GM23338 (cell line): ENCODE measurements at regions not wholly inside any gene's neighbourhood (a gene's known extent, or its start where the extent isn't known, plus 50 kb on each side); places are given as distances from the start of the nearest gene placed in this dataset.

Source experiments
- ATAC-seq: fragments of 200-7000 bp; cut with Tn5 transposase; 3 replicates; pipeline ENCODE4 v1.9.1; 2020
- DNase-seq: peaks from one replicate; pipeline ENCODE4 v3.0.0-alpha.2; 2015; ENCODE audit warnings: low spot score
- H2AFZ ChIP-seq: fragments of 200-600 bp; sonication (generic); 2 replicates; pipeline ENCODE4 v1.8.0; 2016; ENCODE audit warnings: antibody characterized with exemption, mild to moderate bottlenecking, moderate library complexity
- H3F3A ChIP-seq: fragments of 200-600 bp; sonication (generic); replicated peaks from 2 replicates; pipeline ENCODE4 v1.8.0; 2017; ENCODE audit warnings: antibody characterized with exemption, mixed run types, low read depth
- H3K27ac ChIP-seq: fragments of 200-600 bp; sonication (generic); 2 replicates; pipeline ENCODE4 v1.6.1; 2016; ENCODE audit warnings: low read depth
- H3K27me3 ChIP-seq: fragments of 200-600 bp; sonication (generic); 2 replicates; pipeline ENCODE4 v1.8.0; 2016; ENCODE audit warnings: mild to moderate bottlenecking, mixed run types, moderate library complexity; ENCODE audit not compliant: insufficient read depth
- H3K36me3 ChIP-seq: fragments of 200-600 bp; sonication (generic); 2 replicates; pipeline ENCODE4 v1.8.0; 2016; ENCODE audit warnings: mild to moderate bottlenecking; ENCODE audit not compliant: insufficient read depth
- H3K4me1 ChIP-seq: fragments of 200-600 bp; sonication (generic); 2 replicates; pipeline ENCODE4 v1.8.0; 2016; ENCODE audit warnings: mild to moderate bottlenecking, moderate library complexity; ENCODE audit not compliant: insufficient read depth
- H3K4me2 ChIP-seq: fragments of 200-600 bp; sonication (generic); 2 replicates; pipeline ENCODE4 v1.7.1; 2017; ENCODE audit warnings: mixed run types
- H3K4me3 ChIP-seq: fragments of 200-600 bp; sonication (generic); 2 replicates; pipeline ENCODE4 v1.6.1; 2016; ENCODE audit warnings: mixed run types
- H3K79me2 ChIP-seq: fragments of 200-600 bp; sonication (generic); replicated peaks from 2 replicates; pipeline ENCODE4 v1.8.0; 2017; ENCODE audit warnings: mild to moderate bottlenecking; ENCODE audit not compliant: insufficient read depth
- H3K9me2 ChIP-seq: fragments of 200-600 bp; sonication (generic); 2 replicates; pipeline ENCODE4 v1.8.0; 2017; ENCODE audit not compliant: insufficient read depth
- H4K20me1 ChIP-seq: fragments of 200-600 bp; sonication (generic); replicated peaks from 2 replicates; pipeline ENCODE4 v1.8.0; 2017; ENCODE audit warnings: mild to moderate bottlenecking; ENCODE audit not compliant: insufficient read depth
- H3K27ac Mint-ChIP-seq: 2 replicates; pipeline ENCODE4 v1.8.0; 2020; ENCODE audit warnings: inconsistent platforms, mild to moderate bottlenecking, moderate library complexity, mixed read lengths
- H3K27me3 Mint-ChIP-seq: 3 replicates; pipeline ENCODE4 v1.8.0; 2022; ENCODE audit warnings: low read depth, mild to moderate bottlenecking, moderate library complexity, mixed read lengths, inconsistent platforms; ENCODE audit not compliant: insufficient read depth, poor library complexity
- H3K36me3 Mint-ChIP-seq: 3 replicates; pipeline ENCODE4 v1.8.0; 2021; ENCODE audit warnings: low read depth, mild to moderate bottlenecking, inconsistent platforms, moderate library complexity, mixed read lengths
- H3K4me1 Mint-ChIP-seq: 3 replicates; pipeline ENCODE4 v1.8.0; 2020; ENCODE audit warnings: mild to moderate bottlenecking, inconsistent platforms, mixed read lengths
- H3K4me3 Mint-ChIP-seq: 3 replicates; pipeline ENCODE4 v1.8.0; 2021; ENCODE audit warnings: moderate library complexity, mild to moderate bottlenecking, inconsistent platforms, mixed read lengths
- H3K9me3 Mint-ChIP-seq: 3 replicates; pipeline ENCODE4 v1.8.0; 2020; ENCODE audit warnings: moderate library complexity, mild to moderate bottlenecking, inconsistent platforms, mixed read lengths
- ETS1 ChIP-seq: IDR thresholded peaks from 2 replicates; pipeline ENCODE4 v1.6.1; 2016; ENCODE audit warnings: antibody characterized with exemption
- EZH2 ChIP-seq: fragments of 200-600 bp; sonication (generic); IDR thresholded peaks from one replicate; pipeline ENCODE4 v1.8.0; 2017; ENCODE audit warnings: antibody characterized with exemption, mild to moderate bottlenecking, low read depth; ENCODE audit not compliant: unreplicated experiment
- NANOG ChIP-seq: IDR thresholded peaks from 2 replicates; pipeline ENCODE4 v1.6.1; 2016; ENCODE audit warnings: antibody characterized with exemption, borderline replicate concordance
- ZNF114 ChIP-seq: fragments of 250-450 bp; sonication (Bioruptor Pico); IDR thresholded peaks from 2 replicates; pipeline ENCODE4 v1.5.0; 2020; ENCODE audit warnings: mild to moderate bottlenecking, moderate library complexity
- ZNF331 ChIP-seq: fragments of 250-450 bp; sonication (Bioruptor Pico); IDR thresholded peaks from 2 replicates; pipeline ENCODE4 v1.5.0; 2020; ENCODE audit warnings: low read depth, mild to moderate bottlenecking, moderate library complexity
- ZNF462 ChIP-seq: fragments of 250-450 bp; sonication (Bioruptor Pico); IDR thresholded peaks from 2 replicates; pipeline ENCODE4 v1.5.0; 2020; ENCODE audit warnings: mild to moderate bottlenecking, moderate library complexity

- TF ChIP-seq ETS1 (no peak), ZNF331 (CRISPR knock-in tag) (no peak), EZH2 (no peak), ZNF114 (no peak), NANOG (no peak), ZNF462 (CRISPR knock-in tag) (no peak)
- no peak overlapping the region for H2AFZ ChIP-seq
Observed at GRCh38 chr16:65532846-65533245, 411.0 kb upstream of the CDH11 start.

More at GRCh38 chr16:65532846-65533245, 411.0 kb upstream of the CDH11 start:
- no peaks in the 10 kb centered on the region for H3K4me1 ChIP-seq
- Mint-ChIP-seq H3K4me1 (no peaks in the 10 kb centered on the region), H3K27ac (no peak overlapping the region), H3K27me3 (no peaks in the 10 kb centered on the region), H3K9me3 (no peaks in the 10 kb centered on the region), H3K36me3 (no peaks in the 10 kb centered on the region), H3K4me3 (no peak overlapping the region)
- DNase-seq (no peak), ATAC-seq (no peak)
- no peak overlapping the region for H3K4me3 ChIP-seq
- no peaks in the 10 kb centered on the region for H3K79me2 ChIP-seq
- no peaks in the 10 kb centered on the region for H3K36me3 ChIP-seq
- H4K20me1 ChIP-seq, result no peaks in the 10 kb centered on the region
- H3K27ac ChIP-seq, result no peak overlapping the region
- no peak overlapping the region for H3K4me2 ChIP-seq
- no peaks in the 10 kb centered on the region for H3F3A ChIP-seq
- H3K27me3 ChIP-seq, result no peaks in the 10 kb centered on the region
- no peaks in the 10 kb centered on the region for H3K9me2 ChIP-seq
